GM21447 (cell line): ENCODE measurements at regions not wholly inside any gene's neighbourhood (a gene's known extent, or its start where the extent isn't known, plus 50 kb on each side); places are given as distances from the start of the nearest gene placed in this dataset.

Source experiments
- ATAC-seq: cut with Tn5 transposase; IDR thresholded peaks from one replicate; pipeline ENCODE4 v1.9.1; 2021; ENCODE audit not compliant: unreplicated experiment

- no peak for ATAC-seq
Observed at GRCh38 chr5:118692811-118693342, 295.5 kb downstream of the DTWD2 start.

- ATAC-seq, result no peak
Observed at GRCh38 chr5:118687661-118688621, 300.4 kb downstream of the DTWD2 start.

- no peak for ATAC-seq
Observed at GRCh38 chr5:118687100-118687499, 301.2 kb downstream of the DTWD2 start.

- no peak for ATAC-seq
Observed at GRCh38 chr5:118681655-118682054, 306.7 kb downstream of the DTWD2 start.

GRCh38 chr5:118679264-118679940 is 308.9 kb downstream of the DTWD2 start:
- no peak for ATAC-seq

- ATAC-seq, result no peak
Observed at GRCh38 chr5:118678746-118679145, 309.6 kb downstream of the DTWD2 start.

GRCh38 chr5:118675247-118675646 is 313.1 kb downstream of the DTWD2 start:
- ATAC-seq, result no peak

- ATAC-seq, result no peak
Observed at GRCh38 chr5:118657576-118657975, 330.8 kb downstream of the DTWD2 start.

GRCh38 chr5:118653872-118654271 is 334.5 kb downstream of the DTWD2 start:
- no peak for ATAC-seq

- no peak for ATAC-seq
Observed at GRCh38 chr5:118653183-118653582, 335.2 kb downstream of the DTWD2 start.

GRCh38 chr5:118651002-118651401 is 337.3 kb downstream of the DTWD2 start:
- ATAC-seq, result no peak

- no peak for ATAC-seq
Observed at GRCh38 chr5:118647587-118647986, 340.8 kb downstream of the DTWD2 start.

- ATAC-seq, result no peak
Observed at GRCh38 chr5:118646917-118647316, 341.4 kb downstream of the DTWD2 start.

GRCh38 chr5:118637947-118638670 is 350.2 kb downstream of the DTWD2 start:
- no peak for ATAC-seq

GRCh38 chr5:118628660-118629354 is 359.5 kb downstream of the DTWD2 start:
- ATAC-seq, result no peak

- no peak for ATAC-seq
Observed at GRCh38 chr5:118620233-118620632, 368.1 kb downstream of the DTWD2 start.

GRCh38 chr5:118619823-118620222 is 368.5 kb downstream of the DTWD2 start:
- no peak for ATAC-seq

GRCh38 chr5:118616281-118616680 is 372.1 kb downstream of the DTWD2 start:
- no peak for ATAC-seq

GRCh38 chr5:118614731-118615456 is 373.5 kb downstream of the DTWD2 start:
- no peak for ATAC-seq
